ENCODE measurements at regions not wholly inside any gene's neighbourhood (a gene's known extent, or its start where the extent isn't known, plus 50 kb on each side); places are given as distances from the start of the nearest gene placed in this dataset.

GRCh38 chr1:243939167-243939848, 89.3 kb upstream of the AKT3 start:
- TF ChIP-seq, protein P1, sequence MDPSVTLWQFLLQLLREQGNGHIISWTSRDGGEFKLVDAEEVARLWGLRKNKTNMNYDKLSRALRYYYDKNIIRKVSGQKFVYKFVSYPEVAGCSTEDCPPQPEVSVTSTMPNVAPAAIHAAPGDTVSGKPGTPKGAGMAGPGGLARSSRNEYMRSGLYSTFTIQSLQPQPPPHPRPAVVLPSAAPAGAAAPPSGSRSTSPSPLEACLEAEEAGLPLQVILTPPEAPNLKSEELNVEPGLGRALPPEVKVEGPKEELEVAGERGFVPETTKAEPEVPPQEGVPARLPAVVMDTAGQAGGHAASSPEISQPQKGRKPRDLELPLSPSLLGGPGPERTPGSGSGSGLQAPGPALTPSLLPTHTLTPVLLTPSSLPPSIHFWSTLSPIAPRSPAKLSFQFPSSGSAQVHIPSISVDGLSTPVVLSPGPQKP (IDR thresholded peaks at IDR 0.05; ENCODE audit: borderline replicate concordance, low read depth, low read length): no peak
- no peak for TF ChIP-seq CTCF (conservative IDR thresholded peaks at IDR 0.05; ENCODE audit: low read depth, low read length)
- TF ChIP-seq NFE2L2 (IDR thresholded peaks at IDR 0.05; ENCODE audit: low read depth, low read length): peak; percentile 97
- no peak for TF ChIP-seq RCOR1 (IDR thresholded peaks at IDR 0.05; ENCODE audit: insufficient replicate concordance, low read length)
- no peak for TF ChIP-seq MAZ (IDR thresholded peaks at IDR 0.05; ENCODE audit: borderline replicate concordance, low read depth, low read length)
- TF ChIP-seq CHD1 (IDR thresholded peaks at IDR 0.05; ENCODE audit: low read depth, low read length): no peak
- peak; percentile 84 for TF ChIP-seq MAFK (IDR thresholded peaks at IDR 0.05; ENCODE audit: low read depth, low read length)
- no peak for TF ChIP-seq SMC3 (IDR thresholded peaks at IDR 0.05; ENCODE audit: low read depth, low read length)
- TF ChIP-seq, protein P2, sequence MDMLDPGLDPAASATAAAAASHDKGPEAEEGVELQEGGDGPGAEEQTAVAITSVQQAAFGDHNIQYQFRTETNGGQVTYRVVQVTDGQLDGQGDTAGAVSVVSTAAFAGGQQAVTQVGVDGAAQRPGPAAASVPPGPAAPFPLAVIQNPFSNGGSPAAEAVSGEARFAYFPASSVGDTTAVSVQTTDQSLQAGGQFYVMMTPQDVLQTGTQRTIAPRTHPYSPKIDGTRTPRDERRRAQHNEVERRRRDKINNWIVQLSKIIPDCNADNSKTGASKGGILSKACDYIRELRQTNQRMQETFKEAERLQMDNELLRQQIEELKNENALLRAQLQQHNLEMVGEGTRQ (IDR thresholded peaks at IDR 0.05; ENCODE audit: low read depth, low read length): no peak
- no peak for TF ChIP-seq FOS (IDR thresholded peaks at IDR 0.05; ENCODE audit: low read depth, low read length)
- Histone ChIP-seq H3K4me3 (ENCODE audit: insufficient read depth, low read depth, low read length) (no peak overlapping the region), H2BK5ac (ENCODE audit: low read depth, low read length, poor library complexity, severe bottlenecking) (no peak overlapping the region), H3K9ac (ENCODE audit: low read depth, low read length) (no peak overlapping the region), H3K18ac (ENCODE audit: low read depth, low read length) (no peak overlapping the region; the same call in 1 of the 2 replicates), H2AFZ (replicated peaks; ENCODE audit: low read length, poor library complexity) (no peak overlapping the region), H3K9me1 (ENCODE audit: insufficient read depth, low read length) (no peaks in the 10 kb centered on the region; the same call in 1 of the 2 replicates), H2AK9ac (replicated peaks; ENCODE audit: low read depth, low read length, poor library complexity) (no peak overlapping the region), H4K20me1 (ENCODE audit: insufficient read depth, low read length) (no peaks in the 10 kb centered on the region), H4K91ac (ENCODE audit: insufficient read depth, low read depth, low read length) (peak overlapping the region; percentile 42; the same call in 1 of the 2 replicates), H3K4me2 (ENCODE audit: low read depth, low read length) (no peak overlapping the region), H3K79me1 (ENCODE audit: low read depth in 1 of 2, low read length in 2 of 2) (no peaks in the 10 kb centered on the region), H3K56ac (ENCODE audit: extremely low read depth, insufficient read depth, low read length) (no peak overlapping the region; the same call in 1 of the 2 replicates), H3K27ac (ENCODE audit: insufficient read depth, low read length) (no peak overlapping the region), H2BK20ac (ENCODE audit: low read depth, low read length) (peak overlapping the region; percentile 84), H3K4ac (ENCODE audit: low read depth, low read length) (peak overlapping the region; percentile 5; the same call in 1 of the 2 replicates), H3K4me1 (ENCODE audit: control insufficient read depth, insufficient read depth, low read length) (no peaks in the 10 kb centered on the region), H2AK5ac (ENCODE audit: low read depth, low read length) (no peak overlapping the region; the same call in 1 of the 2 replicates), H3K9me3 (ENCODE audit: control insufficient read depth, insufficient read depth, low read length) (no peaks in the 10 kb centered on the region), H3K14ac (replicated peaks; ENCODE audit: low read depth, low read length) (peak overlapping the region; percentile 33; the same call in 1 of the 2 replicates), H4K8ac (ENCODE audit: low read depth in 2 of 2, low read length in 2 of 2) (peak overlapping the region in 1 of 2 experiments; percentile 15; a peak in 1 of 4 replicates), H3K27me3 (ENCODE audit: control insufficient read depth, insufficient read depth, low read length) (no peaks in the 10 kb centered on the region), H4K5ac (ENCODE audit: low read depth, low read length) (no peak overlapping the region), H3K36me3 (ENCODE audit: control insufficient read depth, insufficient read depth, low read length) (no peaks in the 10 kb centered on the region), H3K23ac (ENCODE audit: low read depth, low read length) (no peak overlapping the region), H2BK15ac (ENCODE audit: low read depth, low read length) (no peak overlapping the region), H2BK120ac (ENCODE audit: low read depth, low read length) (peak overlapping the region; percentile 72)
- DNase-seq (peak; percentile 65), ATAC-seq (ENCODE audit: low read depth) (peak; percentile 51; the same call in 1 of the 2 replicates)
- no TSS peak for BruUV-seq (replicated peaks)
- intact Hi-C loops (cut with micrococcal nuclease): no loop called here
- POLR2A ChIA-PET (ENCODE audit: unreplicated experiment): interaction anchor here (0.6 kb wide), 1 partner anchor 708 kb away, joined by 3 read pairs; no protein-coding TSS in a partner anchor
- in situ Hi-C loops (cut with MboI; ENCODE audit: low sequenced_read_pairs): no loop called here
- dilution Hi-C loops (cut with HindIII; ENCODE audit: low sequenced_read_pairs, unreplicated experiment): no loop called here
- CTCF ChIA-PET: no interaction called here
- WGBS, 2 experiments (ENCODE audit: extremely low coverage in 2 of 2, insufficient read length in 1 of 2): no CpG with 5 or more reads among the region's 3 CpGs
